Endothelial cell of umbilical vein (primary cell): ENCODE measurements at regions not wholly inside any gene's neighbourhood (a gene's known extent, or its start where the extent isn't known, plus 50 kb on each side); places are given as distances from the start of the nearest gene placed in this dataset.

Experiments
- BruUV-seq: library from RNA; stranded (reverse); fragments of 400-500 nt; replicated peaks from 2 replicates; lab custom pipeline; 2021; lab: Mats Ljungman, UMichigan
- CTCF ChIA-PET: fragments of 300-600, 350-600 bp; sonication (Branson Sonifier 250); formaldehyde crosslinking; loops from one replicate; lab custom pipeline; 2021; ENCODE audit warnings: antibody characterized with exemption, inconsistent platforms; lab: Charles Lee
- POLR2A ChIA-PET: fragments of 300-600, 350-600 bp; sonication (Branson Sonifier 250); formaldehyde crosslinking; loops from one replicate; lab custom pipeline; 2021; ENCODE audit warnings: antibody characterized with exemption, inconsistent platforms; lab: Charles Lee
- DNase-seq: peaks from one replicate; pipeline ENCODE4 v3.0.0-alpha.2; 2011; ENCODE audit warnings: low read depth, low spot score
- FAIRE-seq: peaks from 2 replicates; lab custom pipeline; 2011; peaks lifted over from hg19 to GRCh38; lab: Jason Lieb, UNC
- H2AFZ ChIP-seq: 2 replicates; pipeline ENCODE4 v1.6.0; 2012; ENCODE audit warnings: low read depth, low read length, control low read depth, inconsistent platforms
- H3K27ac ChIP-seq: 2 replicates; pipeline ENCODE4 v1.5.1; 2011; ENCODE audit warnings: low read depth, mild to moderate bottlenecking, control low read depth, low read length, moderate library complexity; ENCODE audit not compliant: insufficient read depth
- H3K27me3 ChIP-seq, 2 experiments: 2 replicates each; pipeline versions ENCODE4 v1.6.0 to v1.6.1; 2011; ENCODE audit warnings: low read length in 2 of 2, mixed read lengths in 1 of 2; ENCODE audit not compliant: control insufficient read depth in 2 of 2, insufficient read depth in 2 of 2
- H3K36me3 ChIP-seq, 2 experiments: 2 replicates in 1 of 2; 3 replicates in 1 of 2; pipeline ENCODE4 v1.5.1; 2011; ENCODE audit warnings: low read length in 2 of 2, mild to moderate bottlenecking in 1 of 2, moderate library complexity in 1 of 2; ENCODE audit not compliant: control insufficient read depth in 2 of 2, insufficient read depth in 2 of 2; ENCODE audit errors: extremely low read depth in 1 of 2
- H3K4me1 ChIP-seq: 3 replicates; pipeline ENCODE4 v1.5.1; 2011; ENCODE audit warnings: mild to moderate bottlenecking, low read length; ENCODE audit not compliant: control insufficient read depth, insufficient read depth; ENCODE audit errors: extremely low read depth
- H3K4me2 ChIP-seq: 2 replicates; pipeline ENCODE4 v1.6.1; 2011; ENCODE audit warnings: low read length, control low read depth, mixed read lengths; ENCODE audit not compliant: insufficient read depth
- H3K4me3 ChIP-seq, 3 experiments: fragments of 200-600 bp in 1 of 3; sonication (generic), shearing (Covaris generic) in 1 of 3; replicated peaks in 1 of 3; 2 replicates each; pipeline ENCODE4 v1.5.1; 2011 to 2016; ENCODE audit warnings: control low read depth in 3 of 3, low read length in 3 of 3, mild to moderate bottlenecking in 2 of 3, inconsistent platforms in 1 of 3, low read depth in 1 of 3, moderate library complexity in 1 of 3; ENCODE audit not compliant: insufficient read depth in 1 of 3
- H3K79me2 ChIP-seq: 2 replicates; pipeline ENCODE4 v1.6.0; 2012; ENCODE audit warnings: low read length, inconsistent platforms; ENCODE audit not compliant: control insufficient read depth, insufficient read depth
- H3K9ac ChIP-seq: replicated peaks from 2 replicates; pipeline ENCODE3; 2011; ENCODE audit warnings: low read length, control low read depth; ENCODE audit not compliant: insufficient read depth; ENCODE audit errors: extremely low read depth
- H3K9me1 ChIP-seq: replicated peaks from 3 replicates; pipeline ENCODE4 v1.6.0; 2011; ENCODE audit warnings: mild to moderate bottlenecking, low read length; ENCODE audit not compliant: control insufficient read depth, insufficient read depth; ENCODE audit errors: extremely low read depth
- H3K9me3 ChIP-seq: replicated peaks from 2 replicates; pipeline ENCODE4 v1.5.1; 2012; ENCODE audit warnings: low read length, inconsistent platforms; ENCODE audit not compliant: control insufficient read depth, insufficient read depth
- H4K20me1 ChIP-seq: replicated peaks from 2 replicates; pipeline ENCODE3; 2011; ENCODE audit warnings: mild to moderate bottlenecking, low read length; ENCODE audit not compliant: control insufficient read depth, insufficient read depth; ENCODE audit errors: extremely low read depth
- EZH2 ChIP-seq: IDR thresholded peaks from 2 replicates; pipeline ENCODE4 v1.6.1; 2012; ENCODE audit warnings: borderline replicate concordance, low read depth, mild to moderate bottlenecking, moderate library complexity, low read length, inconsistent platforms; ENCODE audit not compliant: severe bottlenecking
- FOS ChIP-seq: IDR thresholded peaks from 2 replicates; pipeline ENCODE4 v1.6.1; 2011; ENCODE audit warnings: mild to moderate bottlenecking, low read length, moderate library complexity, borderline replicate concordance; ENCODE audit not compliant: insufficient read depth
- GATA2 ChIP-seq: IDR thresholded peaks from 2 replicates; pipeline ENCODE4 v1.7.0; 2011; ENCODE audit warnings: low read depth, mild to moderate bottlenecking, moderate library complexity, mixed read lengths, low read length; ENCODE audit not compliant: insufficient read length, insufficient read depth
- JUN ChIP-seq: IDR thresholded peaks from 2 replicates; pipeline ENCODE4 v1.6.1; 2011; ENCODE audit warnings: borderline replicate concordance, low read depth; ENCODE audit not compliant: insufficient read length, insufficient read depth
- MAX ChIP-seq: IDR thresholded peaks from 2 replicates; pipeline ENCODE4 v1.6.1; 2011; ENCODE audit not compliant: insufficient read depth, insufficient read length
- MYC ChIP-seq: IDR thresholded peaks from one replicate; pipeline ENCODE4 v1.6.1; 2011; ENCODE audit warnings: mild to moderate bottlenecking, low read depth, low read length
- POLR2A ChIP-seq: IDR thresholded peaks from 2 replicates; pipeline ENCODE4 v1.6.1; 2012; ENCODE audit warnings: low read depth, mild to moderate bottlenecking, control low read depth, low read length
- POLR2AphosphoS5 ChIP-seq: IDR thresholded peaks from 2 replicates; pipeline ENCODE4 v1.6.1; 2012; ENCODE audit warnings: low read depth, mild to moderate bottlenecking, control low read depth, low read length, moderate library complexity; ENCODE audit not compliant: insufficient read depth
- dilution Hi-C: fragments of 300-500 bp; cut with MboI; formaldehyde crosslinking; loops from one replicate; pipeline ENCODE4 v1.15.0; 2019; ENCODE audit warnings: low sequenced_read_pairs; ENCODE audit not compliant: extremely low pct_ligation_motif_present
- intact Hi-C: fragments of 100-400 bp; cut with micrococcal nuclease; formaldehyde crosslinking; loops from one replicate; pipeline ENCODE4 v1.10.0; 2022
- TF ChIP-seq, protein P1 (sequence below), 2 donors: IDR thresholded peaks; 1 replicate in 1 of 2; 2 replicates in 1 of 2; pipeline ENCODE4 v1.5.1; 2011; ENCODE audit warnings: low read length in 2 of 2, mild to moderate bottlenecking in 2 of 2, moderate library complexity in 2 of 2, control low read depth in 1 of 2, inconsistent platforms in 1 of 2, low read depth in 1 of 2; ENCODE audit not compliant: insufficient read depth in 1 of 2; ENCODE audit errors: extremely low read depth in 1 of 2

GRCh38 chr10:78964274-78964951 is 104.4 kb upstream of the ZMIZ1 start:
- dilution Hi-C loops (no loop called here), intact Hi-C loops (no loop called here)
- Histone ChIP-seq H3K36me3 (no peaks in the 10 kb centered on the region), H3K4me2 (no peak overlapping the region), H3K9ac (no peak overlapping the region), H3K27ac (no peak overlapping the region), H3K9me1 (no peaks in the 10 kb centered on the region), H2AFZ (no peak overlapping the region), H3K4me3 (no peak overlapping the region), H3K9me3 (no peaks in the 10 kb centered on the region), H3K4me1 (peaks cover 26% of the 10 kb centered on the region), H3K27me3 (no peaks in the 10 kb centered on the region), H4K20me1 (no peaks in the 10 kb centered on the region), H3K79me2 (no peaks in the 10 kb centered on the region)
- FAIRE-seq, result peak; percentile 38
- no TSS peak for BruUV-seq
- ChIA-PET CTCF (interaction anchor here (1.0 to 4.3 kb wide), 7 partner anchors 10 to 917 kb away, joined by 3 to 36 read pairs (median 4); no protein-coding TSS in a partner anchor), POLR2A (interaction anchor here (0.9 to 2.0 kb wide), 2 partner anchors 9 to 208 kb away, joined by 3 to 9 read pairs; no protein-coding TSS in a partner anchor)
- peak; percentile 14 for DNase-seq
- TF ChIP-seq POLR2A (no peak), EZH2 (no peak), POLR2AphosphoS5 (no peak), MYC (no peak), FOS (no peak), GATA2 (no peak), MAX (no peak), JUN (no peak)
- TF ChIP-seq, protein P1, sequence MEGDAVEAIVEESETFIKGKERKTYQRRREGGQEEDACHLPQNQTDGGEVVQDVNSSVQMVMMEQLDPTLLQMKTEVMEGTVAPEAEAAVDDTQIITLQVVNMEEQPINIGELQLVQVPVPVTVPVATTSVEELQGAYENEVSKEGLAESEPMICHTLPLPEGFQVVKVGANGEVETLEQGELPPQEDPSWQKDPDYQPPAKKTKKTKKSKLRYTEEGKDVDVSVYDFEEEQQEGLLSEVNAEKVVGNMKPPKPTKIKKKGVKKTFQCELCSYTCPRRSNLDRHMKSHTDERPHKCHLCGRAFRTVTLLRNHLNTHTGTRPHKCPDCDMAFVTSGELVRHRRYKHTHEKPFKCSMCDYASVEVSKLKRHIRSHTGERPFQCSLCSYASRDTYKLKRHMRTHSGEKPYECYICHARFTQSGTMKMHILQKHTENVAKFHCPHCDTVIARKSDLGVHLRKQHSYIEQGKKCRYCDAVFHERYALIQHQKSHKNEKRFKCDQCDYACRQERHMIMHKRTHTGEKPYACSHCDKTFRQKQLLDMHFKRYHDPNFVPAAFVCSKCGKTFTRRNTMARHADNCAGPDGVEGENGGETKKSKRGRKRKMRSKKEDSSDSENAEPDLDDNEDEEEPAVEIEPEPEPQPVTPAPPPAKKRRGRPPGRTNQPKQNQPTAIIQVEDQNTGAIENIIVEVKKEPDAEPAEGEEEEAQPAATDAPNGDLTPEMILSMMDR (IDR thresholded peaks at IDR 0.05; ENCODE audit: extremely low read depth in 1 of 2, insufficient read depth in 1 of 2, low read depth in 1 of 2, low read length in 2 of 2), result no peak
